HT1080 (cell line): ENCODE measurements at regions not wholly inside any gene's neighbourhood (a gene's known extent, or its start where the extent isn't known, plus 50 kb on each side); places are given as distances from the start of the nearest gene placed in this dataset.
"Not testable (repeated sequence)": the region's sequence is repeated elsewhere in the genome, so short reads cannot be mapped to it uniquely, and the experiment has no call there.

Source experiments
- DNase-seq: peaks from one replicate; pipeline ENCODE4 v3.0.0-alpha.2; 2015; ENCODE audit warnings: low read depth

- no peak for DNase-seq
Measured at GRCh38 chr5:13081116-13081515, 863.4 kb downstream of the DNAH5 start.

- DNase-seq, result not testable (repeated sequence)
Measured at GRCh38 chr5:13072936-13073335, 871.6 kb downstream of the DNAH5 start.

- DNase-seq, result no peak
Measured at GRCh38 chr5:13063088-13063487, 881.4 kb downstream of the DNAH5 start.

- DNase-seq, result no peak
Measured at GRCh38 chr5:13045897-13046551, 898.5 kb downstream of the DNAH5 start.

- DNase-seq, result peak; percentile 8
Measured at GRCh38 chr5:13034061-13034460, 910.4 kb downstream of the DNAH5 start.

- no peak for DNase-seq
Measured at GRCh38 chr5:13029211-13029610, 915.3 kb downstream of the DNAH5 start.

- no peak for DNase-seq
Measured at GRCh38 chr5:13027874-13028273, 916.6 kb downstream of the DNAH5 start.

- DNase-seq, result no peak
Measured at GRCh38 chr5:13019729-13020128, 924.8 kb downstream of the DNAH5 start.

GRCh38 chr5:13003457-13003856, 941.0 kb downstream of the DNAH5 start:
- DNase-seq, result no peak

GRCh38 chr5:12999667-13000066, 944.8 kb downstream of the DNAH5 start:
- no peak for DNase-seq

GRCh38 chr5:12985142-12985541, 959.3 kb downstream of the DNAH5 start:
- DNase-seq, result no peak

- DNase-seq, result no peak
Measured at GRCh38 chr5:12974856-12975255, 969.6 kb downstream of the DNAH5 start.

- DNase-seq, result no peak
Measured at GRCh38 chr5:12965804-12966203, 978.7 kb downstream of the DNAH5 start.

- DNase-seq, result no peak
Measured at GRCh38 chr5:12959713-12960112, 984.8 kb downstream of the DNAH5 start.

- DNase-seq, result no peak
Measured at GRCh38 chr5:12952409-12952808, 992.1 kb downstream of the DNAH5 start.

- peak; percentile 36 for DNase-seq
Measured at GRCh38 chr5:12951846-12952245, 992.6 kb downstream of the DNAH5 start.

- no peak for DNase-seq
Measured at GRCh38 chr5:12947379-12947778, 997.1 kb downstream of the DNAH5 start.

GRCh38 chr5:12945477-12945876, 999.0 kb downstream of the DNAH5 start:
- DNase-seq, result peak; percentile 24

- DNase-seq, result no peak
Measured at GRCh38 chr5:12936221-12936620, 1008.3 kb downstream of the DNAH5 start.

GRCh38 chr5:12934722-12935121, 1009.8 kb downstream of the DNAH5 start:
- DNase-seq, result peak; percentile 76

- peak; percentile 70 for DNase-seq
Measured at GRCh38 chr5:12920527-12920926, 1016.3 kb upstream of the CTNND2 start.

- DNase-seq, result peak; percentile 58
Measured at GRCh38 chr5:12911156-12911555, 1006.9 kb upstream of the CTNND2 start.

- DNase-seq, result no peak
Measured at GRCh38 chr5:12910641-12911040, 1006.4 kb upstream of the CTNND2 start.

- no peak for DNase-seq
Measured at GRCh38 chr5:12902611-12903010, 998.4 kb upstream of the CTNND2 start.
